ENCODE measurements at regions not wholly inside any gene's neighbourhood (a gene's known extent, or its start where the extent isn't known, plus 50 kb on each side); places are given as distances from the start of the nearest gene placed in this dataset.
"Not testable (repeated sequence)": the region's sequence is repeated elsewhere in the genome, so short reads cannot be mapped to it uniquely, and the experiment has no call there.

GRCh38 chr2:147607379-147607778 lies 237.4 kb upstream of the ACVR2A start:
- no peak for DNase-seq (ENCODE audit: low read depth)

DNA sequence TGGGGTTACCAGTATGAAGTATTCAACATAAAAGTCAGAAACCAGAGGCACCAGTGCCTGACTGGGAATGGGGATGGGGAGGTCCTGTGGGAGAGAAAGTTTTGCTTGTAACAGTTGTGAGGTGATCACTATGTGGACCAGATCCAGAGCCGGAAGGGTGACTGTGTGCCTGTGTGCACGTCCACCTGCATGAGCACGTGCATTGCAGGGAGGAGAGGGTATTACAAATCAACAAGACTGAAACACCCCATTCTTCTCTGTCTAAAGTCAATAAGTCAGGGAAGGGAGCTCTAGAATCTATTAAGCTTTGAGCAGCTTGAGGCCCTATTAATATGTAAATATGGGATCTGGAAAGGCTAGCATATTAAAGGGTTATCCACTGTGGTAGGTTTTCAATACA lies 241.0 kb upstream of the ACVR2A start:
- no peak for DNase-seq (ENCODE audit: low read depth)

GRCh38 chr2:147603447-147603846 lies 241.4 kb upstream of the ACVR2A start:
- DNase-seq (ENCODE audit: low read depth): no peak

GRCh38 chr2:147600646-147601045 lies 244.2 kb upstream of the ACVR2A start:
- DNase-seq (ENCODE audit: low read depth): no peak

DNA sequence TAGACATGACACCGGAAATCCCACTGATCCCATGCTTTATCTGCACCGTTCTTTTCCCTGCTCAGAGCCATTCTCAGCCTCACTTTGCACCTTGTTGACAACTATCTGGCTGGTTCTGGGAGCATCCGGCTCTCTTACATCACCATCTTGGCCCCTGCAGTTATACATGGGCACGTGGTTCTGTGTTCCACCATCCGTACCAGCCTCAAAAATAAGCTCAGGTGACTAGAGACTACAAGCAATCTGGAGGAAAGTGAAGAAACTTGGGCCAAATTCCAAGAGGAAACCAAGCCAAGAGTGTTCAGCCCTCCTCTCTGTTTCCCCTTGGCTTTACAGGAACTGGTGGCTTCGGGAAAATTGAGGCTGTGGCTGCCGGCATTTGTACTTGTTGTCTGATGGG lies 244.6 kb upstream of the ACVR2A start:
- no peak for DNase-seq (ENCODE audit: low read depth)

DNA sequence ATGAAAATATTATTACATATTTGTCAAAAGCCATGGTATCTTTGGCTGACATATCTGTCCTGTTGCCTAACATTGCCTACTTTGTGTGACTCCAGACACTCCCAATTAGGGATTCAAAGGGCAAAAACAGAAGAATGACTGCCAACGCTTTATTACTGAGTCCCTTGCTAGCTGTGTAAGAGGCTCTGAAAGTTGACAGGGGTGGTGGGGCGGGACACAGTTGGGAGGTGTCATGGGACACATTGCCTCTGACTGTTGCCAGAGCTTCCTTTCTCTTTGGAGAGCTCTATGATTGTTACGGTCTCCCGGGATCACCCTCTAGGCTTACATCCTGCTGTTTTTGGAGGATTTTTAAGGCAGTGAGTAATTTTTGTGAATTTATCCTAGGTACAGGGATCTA lies 249.6 kb upstream of the ACVR2A start:
- no peak for DNase-seq (ENCODE audit: low read depth)

DNA sequence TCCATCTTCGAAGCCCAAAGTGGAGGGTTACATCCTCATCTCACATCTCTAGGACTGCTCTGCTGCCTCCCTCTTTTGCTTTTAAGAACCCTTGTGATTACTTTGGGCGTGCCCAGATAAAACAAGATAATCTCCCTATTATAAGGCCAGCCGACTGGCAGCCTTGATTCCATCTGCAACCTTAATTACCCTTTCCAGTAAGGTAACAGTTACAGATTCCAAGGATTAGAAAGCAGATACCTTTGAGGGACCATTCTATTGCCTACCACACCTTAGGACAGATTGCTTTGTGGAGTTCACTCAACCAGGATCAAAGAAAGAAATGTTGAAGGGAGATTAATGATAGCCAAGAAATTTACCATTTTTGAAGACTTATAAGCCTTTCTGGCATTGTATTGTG lies 250.8 kb upstream of the ACVR2A start:
- no peak for DNase-seq (ENCODE audit: low read depth)

- not testable (repeated sequence) for DNase-seq (ENCODE audit: low read depth)
Measured at GRCh38 chr2:147592784-147593183, 252.0 kb upstream of the ACVR2A start.

- DNase-seq (ENCODE audit: low read depth): no peak
Measured at GRCh38 chr2:147589127-147589526, 255.7 kb upstream of the ACVR2A start.

GRCh38 chr2:147588191-147588590 lies 256.6 kb upstream of the ACVR2A start:
- peak; percentile 4 for DNase-seq (ENCODE audit: low read depth)

DNA sequence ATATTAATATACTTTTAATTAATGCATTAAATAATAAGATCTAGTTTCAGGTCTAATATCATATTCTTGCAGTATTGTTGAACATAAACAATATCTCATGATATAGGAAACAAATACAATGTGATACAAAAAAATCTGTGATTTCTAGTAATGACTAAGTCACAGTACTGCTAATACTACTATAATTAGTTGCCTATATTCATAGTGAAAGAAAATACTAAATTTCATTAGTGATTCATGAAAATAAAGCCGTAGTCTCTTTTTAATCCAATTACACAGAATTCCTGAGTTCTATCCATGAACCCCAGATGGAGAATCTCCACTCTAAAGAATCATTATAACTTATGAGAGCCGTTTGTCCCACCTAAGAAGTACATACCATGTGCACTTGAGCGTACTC lies 266.3 kb upstream of the ACVR2A start:
- no peak for DNase-seq (ENCODE audit: low read depth)

DNA sequence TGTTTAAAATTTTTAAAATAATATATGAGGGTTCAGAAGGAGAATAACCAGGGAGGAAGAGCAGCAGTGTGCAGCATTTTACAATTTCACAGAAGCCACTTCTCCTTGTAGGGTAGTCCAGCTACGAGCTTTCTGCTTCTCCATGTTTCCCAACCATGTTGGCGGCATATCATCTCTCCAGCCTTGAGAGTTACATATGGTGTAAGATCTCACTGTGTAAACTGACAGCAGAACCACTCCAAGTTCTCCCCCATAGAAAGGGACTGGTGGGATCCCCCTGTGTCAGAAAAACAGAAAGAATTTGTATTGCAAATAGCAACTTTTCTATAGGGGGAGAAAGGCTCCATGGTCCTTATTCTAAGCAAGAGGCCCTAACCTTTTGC lies 266.8 kb upstream of the ACVR2A start:
- no peak for DNase-seq (ENCODE audit: low read depth)

DNA sequence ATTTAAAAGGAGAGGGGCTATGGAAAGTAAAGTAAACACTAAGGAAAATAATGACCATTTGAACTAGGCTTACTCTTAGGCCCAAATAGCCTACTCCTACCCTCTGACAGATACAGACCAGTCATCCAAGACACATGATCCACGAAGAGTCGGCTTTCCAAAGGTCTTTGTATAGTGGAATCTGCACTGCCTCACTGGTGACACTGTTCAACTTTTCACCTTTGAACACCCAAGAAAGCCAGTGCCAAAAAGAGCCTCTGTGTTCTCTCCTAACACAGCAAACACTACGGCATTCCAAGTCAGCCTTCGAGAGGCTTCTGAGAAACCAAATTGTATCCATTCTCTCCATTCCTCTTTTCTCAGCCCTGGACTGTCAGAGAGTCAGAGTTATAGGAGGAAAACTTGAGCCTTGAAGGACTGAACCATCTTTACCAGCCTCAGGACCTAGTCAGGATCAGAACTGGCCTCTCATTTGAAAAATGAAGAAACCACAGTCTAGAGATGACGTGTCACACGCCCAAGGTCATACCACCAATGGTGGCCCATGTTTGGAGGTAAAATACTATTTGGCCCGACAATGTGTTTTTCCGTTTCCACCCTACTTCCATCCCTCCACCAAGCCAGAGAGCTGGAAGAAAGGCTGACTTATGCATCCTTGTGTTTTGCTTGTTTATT lies 267.4 kb upstream of the ACVR2A start:
- DNase-seq (ENCODE audit: low read depth): no peak

GRCh38 chr2:147575106-147575505 lies 269.7 kb upstream of the ACVR2A start:
- DNase-seq (ENCODE audit: low read depth): no peak

DNA sequence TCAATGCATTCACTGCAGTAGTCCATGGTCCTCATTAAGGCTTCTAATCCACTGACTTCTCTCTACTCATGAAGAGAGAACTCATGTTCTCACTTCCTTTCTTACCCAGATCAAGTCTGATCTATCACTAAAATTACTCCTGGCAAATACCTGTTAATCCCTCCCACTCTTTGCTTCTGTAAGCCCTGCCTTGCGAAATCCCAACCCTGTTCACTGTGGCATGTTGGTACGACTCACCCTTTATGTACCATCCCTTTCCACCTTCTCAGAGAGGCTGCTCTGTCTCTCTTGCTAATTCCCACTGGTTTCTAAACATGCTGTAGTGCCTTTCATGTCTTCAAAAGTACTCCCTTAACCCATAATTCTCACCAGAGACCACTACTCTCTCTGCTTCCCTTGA lies 272.2 kb upstream of the ACVR2A start:
- DNase-seq (ENCODE audit: low read depth): no peak

- DNase-seq (ENCODE audit: low read depth): no peak
Measured at GRCh38 chr2:147569426-147569825, 275.4 kb upstream of the ACVR2A start.

DNA sequence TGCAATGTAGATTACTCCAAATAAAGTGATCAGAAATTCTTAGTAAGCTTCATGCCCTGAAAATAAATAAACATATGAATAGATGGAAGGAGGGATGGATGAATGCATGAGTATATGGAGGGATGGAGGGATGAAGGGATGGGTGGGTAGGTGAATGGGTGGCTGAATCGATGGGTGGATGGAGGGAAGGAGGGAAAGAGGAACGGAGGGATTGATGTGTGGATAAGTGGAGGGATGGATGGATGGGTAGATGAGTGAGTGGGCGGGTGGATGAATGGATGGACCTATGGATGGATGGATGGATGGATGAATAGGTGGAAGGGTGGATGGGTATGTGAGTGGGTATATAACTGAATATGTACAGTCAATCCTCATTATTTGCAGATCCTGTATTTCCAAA lies 276.7 kb upstream of the ACVR2A start:
- DNase-seq (ENCODE audit: low read depth): no peak

DNA sequence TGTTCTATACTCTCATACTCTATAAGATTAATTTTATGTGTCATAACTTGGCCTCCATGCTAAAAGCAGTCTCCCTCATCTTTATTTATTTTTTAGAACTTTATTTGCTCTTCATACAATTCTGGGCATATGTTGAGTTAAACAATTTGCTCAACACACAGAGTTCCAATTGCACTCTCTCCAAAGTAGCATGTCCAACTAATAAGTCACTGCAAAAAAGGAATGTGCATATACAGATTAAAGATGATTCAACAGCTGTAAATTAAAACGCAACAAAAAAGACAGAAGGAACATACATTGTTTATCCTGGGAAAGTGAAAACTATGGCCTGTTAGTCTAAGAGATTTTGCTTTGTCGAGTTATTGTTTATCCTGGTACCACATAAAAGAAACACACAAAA lies 277.7 kb upstream of the ACVR2A start:
- no peak for DNase-seq (ENCODE audit: low read depth)

DNA sequence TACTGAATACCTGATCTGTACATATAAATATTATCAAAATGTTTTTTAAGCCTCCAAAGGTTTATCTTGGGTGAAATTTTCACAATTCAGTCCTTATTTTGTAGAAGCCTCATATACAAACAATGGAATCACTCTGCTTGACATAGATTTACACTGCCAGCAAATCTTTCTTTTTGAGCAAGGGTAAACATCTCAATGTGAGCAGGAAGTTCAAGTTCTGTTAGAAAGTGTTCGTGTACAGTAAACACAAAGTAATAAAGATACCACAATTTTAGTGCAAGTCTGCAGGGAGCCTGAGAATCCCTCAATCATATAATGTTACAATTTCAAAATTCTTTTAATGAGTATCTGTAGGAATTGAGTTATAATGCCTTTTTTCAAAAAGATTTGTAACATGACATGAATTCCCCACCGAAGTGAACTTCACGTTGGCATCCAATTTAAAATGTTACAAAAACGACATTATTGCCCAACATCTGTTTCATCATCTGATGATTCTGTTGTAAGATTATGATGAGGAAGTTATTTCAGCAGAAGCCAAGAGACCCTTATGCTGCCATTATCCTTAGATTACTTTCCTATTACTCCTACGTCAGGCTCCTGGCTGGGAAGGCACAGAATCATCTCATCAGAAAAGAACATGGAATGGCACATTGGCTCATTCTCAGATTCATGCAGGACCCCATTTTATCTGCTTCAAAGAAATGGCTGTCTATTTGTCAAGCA lies 283.9 kb upstream of the ACVR2A start:
- DNase-seq (ENCODE audit: low read depth): no peak

DNA sequence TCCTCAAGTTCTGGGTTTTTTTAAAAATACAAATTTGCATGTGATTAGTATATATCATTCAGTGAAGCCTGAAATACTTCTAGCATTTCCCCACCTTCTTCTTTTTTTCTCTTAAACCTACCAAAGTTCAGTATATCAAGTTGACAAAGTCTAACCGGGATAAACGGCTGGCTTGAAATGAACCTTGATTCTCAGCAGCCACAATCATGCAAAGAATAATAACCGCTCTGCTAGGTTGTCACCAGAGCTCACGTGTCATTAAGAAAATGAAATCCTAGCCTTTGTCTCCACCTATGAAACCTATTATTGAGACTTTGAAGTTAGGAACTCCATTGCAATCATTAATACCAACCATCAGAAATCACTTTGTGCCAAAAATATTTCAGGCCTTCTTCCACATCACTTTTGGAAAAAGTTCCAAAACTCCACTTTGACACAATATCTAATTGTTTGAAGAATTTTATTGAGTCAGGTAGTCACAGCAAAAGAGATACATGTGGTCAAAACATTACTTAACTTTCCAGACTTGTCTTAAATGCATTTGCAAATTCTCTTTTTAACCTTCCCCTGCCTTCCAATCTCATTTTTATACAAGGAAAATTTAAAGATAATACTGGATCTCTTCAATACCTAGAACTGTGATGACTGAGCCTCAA lies 285.6 kb upstream of the ACVR2A start:
- no peak for DNase-seq (ENCODE audit: low read depth)

GRCh38 chr2:147558620-147559019 lies 286.2 kb upstream of the ACVR2A start:
- DNase-seq (ENCODE audit: low read depth): no peak

- DNase-seq (ENCODE audit: low read depth): no peak
Measured at GRCh38 chr2:147554521-147555107, 290.2 kb upstream of the ACVR2A start.

DNA sequence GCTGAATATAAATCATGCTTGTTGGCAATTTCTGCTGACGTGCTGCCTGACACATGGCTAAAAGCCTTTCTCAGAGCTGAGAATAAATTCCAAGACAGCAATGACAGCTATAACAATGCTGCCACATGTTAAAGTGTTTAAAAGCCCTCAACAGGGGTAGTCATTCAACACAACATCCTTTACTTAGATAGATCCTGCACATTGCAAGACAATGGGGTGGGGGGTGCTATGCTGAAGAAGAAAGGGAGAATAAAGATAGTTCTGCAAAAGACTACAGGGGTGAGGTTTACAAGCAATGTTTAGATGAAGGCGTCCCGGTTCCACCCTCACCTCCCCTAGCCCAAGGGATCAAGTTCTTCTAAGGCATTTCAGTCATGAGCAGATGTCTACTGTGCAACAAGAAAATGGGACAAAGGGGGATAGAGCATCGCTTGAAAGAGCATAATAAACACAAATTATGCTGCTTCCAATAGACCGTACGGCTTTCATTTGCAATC lies 291.0 kb upstream of the ACVR2A start:
- no peak for DNase-seq (ENCODE audit: low read depth)
